H1 (cell line): ENCODE measurements at regions not wholly inside any gene's neighbourhood (a gene's known extent, or its start where the extent isn't known, plus 50 kb on each side); places are given as distances from the start of the nearest gene placed in this dataset.

Experiments used
- ATF3 ChIP-seq: IDR thresholded peaks from 2 replicates; pipeline ENCODE4 v1.6.1; 2011; ENCODE audit warnings: low read depth, mild to moderate bottlenecking, low read length; ENCODE audit not compliant: insufficient read depth
- CEBPB ChIP-seq: IDR thresholded peaks from 2 replicates; pipeline ENCODE4 v1.6.1; 2012; ENCODE audit warnings: low read depth, low read length
- CTCF ChIP-seq, 3 experiments: IDR thresholded peaks; 1 replicate in 2 of 3; 2 replicates in 1 of 3; pipeline versions ENCODE4 v1.5.1 to v1.6.1; 2011; ENCODE audit warnings: low read length in 3 of 3, mild to moderate bottlenecking in 3 of 3, inconsistent platforms in 2 of 3, low read depth in 1 of 3, moderate library complexity in 1 of 3; ENCODE audit not compliant: insufficient read depth in 1 of 3; ENCODE audit errors: control extremely low read depth in 1 of 3
- E2F6 ChIP-seq: IDR thresholded peaks from 2 replicates; pipeline ENCODE4 v1.6.1; 2012; ENCODE audit warnings: inconsistent platforms
- MAX ChIP-seq: IDR thresholded peaks from 2 replicates; pipeline ENCODE4 v1.6.1; 2012; ENCODE audit warnings: inconsistent platforms
- POU5F1 ChIP-seq: IDR thresholded peaks from 2 replicates; pipeline ENCODE4 v1.6.1; 2011; ENCODE audit warnings: low read depth, mild to moderate bottlenecking, low read length, moderate library complexity
- SP2 ChIP-seq: IDR thresholded peaks from 2 replicates; pipeline ENCODE4 v1.6.1; 2012; ENCODE audit warnings: mild to moderate bottlenecking, low read length, inconsistent platforms
- TEAD4 ChIP-seq: IDR thresholded peaks from 2 replicates; pipeline ENCODE4 v1.6.1; 2012; ENCODE audit warnings: low read depth, low read length, inconsistent platforms, mixed read lengths
- YY1 ChIP-seq: IDR thresholded peaks from 2 replicates; pipeline ENCODE4 v1.6.1; 2011; ENCODE audit warnings: low read depth, mild to moderate bottlenecking, low read length
- ZNF274 ChIP-seq: IDR thresholded peaks from 2 replicates; pipeline ENCODE4 v1.7.0; 2012; ENCODE audit warnings: low read length, borderline replicate concordance; ENCODE audit errors: extremely low read depth

GRCh38 chr6:40285535-40285934 is 301.6 kb downstream of the LRFN2 start:
- TF ChIP-seq MAX (no peak), YY1 (no peak), CEBPB (no peak), SP2 (no peak), POU5F1 (no peak), ZNF274 (no peak), TEAD4 (no peak), CTCF (IDR thresholded peaks at IDR 0.05; ENCODE audit: control extremely low read depth in 1 of 3, insufficient read depth in 1 of 3, low read depth in 1 of 3, low read length in 3 of 3) (no peak), E2F6 (no peak), ATF3 (no peak)
